Caki2 (cell line): ENCODE measurements at regions not wholly inside any gene's neighbourhood (a gene's known extent, or its start where the extent isn't known, plus 50 kb on each side); places are given as distances from the start of the nearest gene placed in this dataset.
"Not testable (repeated sequence)": the region's sequence is repeated elsewhere in the genome, so short reads cannot be mapped to it uniquely, and the experiment has no call there.

Source experiments
- DNase-seq: peaks from one replicate; pipeline ENCODE4 v3.0.0-alpha.2; 2015; ENCODE audit warnings: low read depth
- in situ Hi-C: cut with HindIII; loops from 2 replicates; pipeline ENCODE4 v1.10.0; 2016; ENCODE audit warnings: low sequenced_read_pairs, low pct_unique_long_range_greater_than_20kb, mixed read lengths

- DNase-seq: no peak
- in situ Hi-C loops: no loop called here
Measured at GRCh38 chr4:82124932-82125786, 248.6 kb downstream of the HNRNPD start.

- in situ Hi-C loops: no loop called here
- DNase-seq: no peak
Measured at GRCh38 chr4:82124365-82124764, 249.4 kb downstream of the HNRNPD start.

- in situ Hi-C loops: no loop called here
- no peak for DNase-seq
Measured at GRCh38 chr4:82123934-82124333, 249.9 kb downstream of the HNRNPD start.

- DNase-seq, in situ Hi-C loops: not testable (repeated sequence)
Measured at GRCh38 chr4:82115183-82115582, 258.6 kb downstream of the HNRNPD start.

- in situ Hi-C loops: no loop called here
Measured at GRCh38 chr4:82108506-82108905, 265.3 kb downstream of the HNRNPD start.

GRCh38 chr4:82104578-82104977 is 269.2 kb downstream of the HNRNPD start:
- in situ Hi-C loops: no loop called here
- no peak for DNase-seq

More at GRCh38 chr4:82108506-82108905, 265.3 kb downstream of the HNRNPD start:
- no peak for DNase-seq

GRCh38 chr4:82099928-82100579 is 273.7 kb downstream of the HNRNPD start:
- in situ Hi-C loops: no loop called here
- DNase-seq: no peak

- in situ Hi-C loops: no loop called here
- DNase-seq: no peak
Measured at GRCh38 chr4:82097504-82097903, 276.3 kb downstream of the HNRNPD start.

GRCh38 chr4:82090717-82091116 is 283.1 kb downstream of the HNRNPD start:
- in situ Hi-C loops: no loop called here
- no peak for DNase-seq

- no peak for DNase-seq
- in situ Hi-C loops: no loop called here
Measured at GRCh38 chr4:82084747-82085146, 289.0 kb downstream of the HNRNPD start.

- DNase-seq, in situ Hi-C loops: not testable (repeated sequence)
Measured at GRCh38 chr4:82077471-82077995, 296.3 kb downstream of the HNRNPD start.

- in situ Hi-C loops: no loop called here
Measured at GRCh38 chr4:82076809-82077208, 297.0 kb downstream of the HNRNPD start.

GRCh38 chr4:82076359-82076758 is 297.4 kb downstream of the HNRNPD start:
- in situ Hi-C loops: no loop called here

More at GRCh38 chr4:82076809-82077208, 297.0 kb downstream of the HNRNPD start:
- no peak for DNase-seq

GRCh38 chr4:82071951-82072350 is 301.8 kb downstream of the HNRNPD start:
- DNase-seq: no peak
- in situ Hi-C loops: no loop called here

More at GRCh38 chr4:82076359-82076758, 297.4 kb downstream of the HNRNPD start:
- DNase-seq: no peak

- no peak for DNase-seq
- in situ Hi-C loops: no loop called here
Measured at GRCh38 chr4:82069883-82070638, 303.7 kb downstream of the HNRNPD start.

GRCh38 chr4:82063017-82063416 is 310.8 kb downstream of the HNRNPD start:
- in situ Hi-C loops: no loop called here

GRCh38 chr4:82057990-82058544 is 315.7 kb downstream of the HNRNPD start:
- in situ Hi-C loops: no loop called here

More at GRCh38 chr4:82063017-82063416, 310.8 kb downstream of the HNRNPD start:
- DNase-seq: no peak

GRCh38 chr4:82055156-82055555 is 318.6 kb downstream of the HNRNPD start:
- in situ Hi-C loops: no loop called here
- no peak for DNase-seq

More at GRCh38 chr4:82057990-82058544, 315.7 kb downstream of the HNRNPD start:
- DNase-seq: no peak
